BE2C (cell line): ENCODE measurements at regions not wholly inside any gene's neighbourhood (a gene's known extent, or its start where the extent isn't known, plus 50 kb on each side); places are given as distances from the start of the nearest gene placed in this dataset.

ENCODE experiments used
- DNase-seq: peaks from one replicate; pipeline ENCODE4 v3.0.0-alpha.2; 2020
- H3K27me3 ChIP-seq: fragments of 250-450 bp; sonication (Bioruptor Pico); 2 replicates; pipeline ENCODE4 v1.5.1; 2020; ENCODE audit warnings: mild to moderate bottlenecking
- H3K36me3 ChIP-seq: fragments of 250-450 bp; sonication (Bioruptor Pico); 2 replicates; pipeline ENCODE4 v1.5.1; 2020; ENCODE audit warnings: mild to moderate bottlenecking
- H3K4me1 ChIP-seq: fragments of 250-450 bp; sonication (Bioruptor Pico); 2 replicates; pipeline ENCODE4 v1.5.1; 2020
- H3K4me3 ChIP-seq: 2 replicates; pipeline ENCODE4 v1.5.1; 2011; ENCODE audit warnings: low read depth, low read length
- H3K9me3 ChIP-seq: fragments of 250-450 bp; sonication (Bioruptor Pico); 2 replicates; pipeline ENCODE4 v1.5.1; 2020
- CTCF ChIP-seq: IDR thresholded peaks from 2 replicates; pipeline ENCODE4 v1.5.1; 2012; ENCODE audit warnings: mild to moderate bottlenecking, low read depth, low read length

DNA sequence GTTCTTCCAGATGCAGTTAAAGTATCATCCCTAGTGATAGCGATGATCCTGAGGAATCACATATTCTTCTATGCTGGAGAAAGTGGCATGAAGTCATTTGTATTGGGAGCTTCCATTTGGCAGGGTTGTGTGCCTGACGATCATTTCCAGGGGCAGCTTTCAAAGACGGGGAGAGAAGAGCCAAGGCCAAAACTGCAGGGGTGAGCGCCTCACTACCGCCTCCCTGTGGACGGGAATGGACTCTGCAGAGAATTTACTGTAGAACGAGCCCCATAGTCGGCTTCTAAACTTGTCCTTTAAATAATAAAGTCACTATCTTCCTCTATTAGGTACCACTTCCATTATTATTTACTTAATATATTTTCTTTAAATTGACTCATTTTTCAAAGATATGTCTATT is 555.9 kb upstream of the TMEM132C start:
- Histone ChIP-seq H3K4me1 (no peaks in the 10 kb centered on the region), H3K9me3 (no peaks in the 10 kb centered on the region; the same call in 1 of the 2 replicates), H3K27me3 (no peaks in the 10 kb centered on the region), H3K4me3 (no peak overlapping the region), H3K36me3 (no peaks in the 10 kb centered on the region)
- no peak for DNase-seq
- TF ChIP-seq CTCF = peak; percentile 30

GRCh38 chr12:127712561-127712960 is 554.4 kb upstream of the TMEM132C start:
- H3K4me1 ChIP-seq = no peaks in the 10 kb centered on the region
- H3K4me3 ChIP-seq = no peak overlapping the region
- no peak for TF ChIP-seq CTCF
- DNase-seq = no peak
- H3K36me3 ChIP-seq = no peaks in the 10 kb centered on the region
- no peaks in the 10 kb centered on the region for H3K27me3 ChIP-seq
- no peaks in the 10 kb centered on the region; the same call in 1 of the 2 replicates for H3K9me3 ChIP-seq

- H3K36me3 ChIP-seq = no peaks in the 10 kb centered on the region
- DNase-seq = no peak
Observed at GRCh38 chr12:127716166-127716565, 550.8 kb upstream of the TMEM132C start.

GRCh38 chr12:127717278-127717677 is 549.7 kb upstream of the TMEM132C start:
- Histone ChIP-seq H3K4me3 (no peak overlapping the region), H3K36me3 (no peaks in the 10 kb centered on the region), H3K27me3 (no peaks in the 10 kb centered on the region), H3K4me1 (no peaks in the 10 kb centered on the region), H3K9me3 (no peaks in the 10 kb centered on the region; the same call in 1 of the 2 replicates)
- no peak for DNase-seq
- TF ChIP-seq CTCF = no peak

More at GRCh38 chr12:127716166-127716565, 550.8 kb upstream of the TMEM132C start:
- Histone ChIP-seq H3K4me3 (no peak overlapping the region), H3K4me1 (no peaks in the 10 kb centered on the region), H3K9me3 (no peaks in the 10 kb centered on the region; the same call in 1 of the 2 replicates), H3K27me3 (no peaks in the 10 kb centered on the region)
- no peak for TF ChIP-seq CTCF

DNA sequence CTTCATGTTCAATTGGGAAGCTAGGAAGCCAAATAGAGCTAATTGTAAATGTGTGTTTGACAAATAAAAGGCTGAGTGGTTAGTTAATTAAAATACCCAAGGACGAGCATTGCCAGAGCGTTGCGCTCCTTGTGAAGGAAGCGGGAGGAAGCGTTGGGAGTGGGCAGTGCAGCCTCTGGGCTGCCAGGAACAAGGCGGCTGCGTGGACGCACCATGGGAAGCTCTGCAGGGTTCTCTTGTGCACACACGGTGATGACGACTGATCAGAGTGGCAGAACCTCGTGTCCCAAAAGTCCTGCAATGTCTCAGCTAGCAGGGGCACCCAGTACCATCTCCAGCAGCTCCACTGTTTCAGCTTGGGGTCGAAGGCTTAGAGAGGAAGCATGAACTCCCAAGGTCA is 546.6 kb upstream of the TMEM132C start:
- Histone ChIP-seq H3K36me3 (no peaks in the 10 kb centered on the region), H3K9me3 (no peaks in the 10 kb centered on the region), H3K4me1 (no peaks in the 10 kb centered on the region), H3K4me3 (no peak overlapping the region), H3K27me3 (no peaks in the 10 kb centered on the region)
- DNase-seq = no peak
- TF ChIP-seq CTCF = no peak

DNA sequence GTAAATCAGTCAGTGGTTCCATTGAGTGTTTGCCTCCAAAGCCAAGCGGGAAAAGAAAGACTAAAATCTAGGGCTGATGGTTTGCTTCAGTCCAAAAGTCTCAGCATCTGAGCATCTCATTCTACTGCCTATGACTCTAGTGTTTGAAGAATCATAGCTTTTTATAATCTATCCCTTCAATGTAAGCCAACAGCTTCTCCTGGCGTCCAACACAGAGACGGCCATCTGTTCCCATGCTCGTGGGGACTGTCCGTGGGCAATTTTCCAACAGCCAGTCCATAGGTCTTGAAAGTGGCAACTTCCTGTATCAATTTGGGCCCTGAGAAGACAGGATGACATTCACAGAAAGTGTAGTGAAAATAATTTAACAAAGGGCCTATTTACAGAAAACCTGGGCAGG is 544.4 kb upstream of the TMEM132C start:
- no peak for DNase-seq
- Histone ChIP-seq H3K27me3 (no peaks in the 10 kb centered on the region), H3K4me1 (no peaks in the 10 kb centered on the region), H3K36me3 (no peaks in the 10 kb centered on the region), H3K9me3 (no peaks in the 10 kb centered on the region), H3K4me3 (no peak overlapping the region)
- no peak for TF ChIP-seq CTCF
